GM18517 (cell line): ENCODE measurements at regions not wholly inside any gene's neighbourhood (a gene's known extent, or its start where the extent isn't known, plus 50 kb on each side); places are given as distances from the start of the nearest gene placed in this dataset.

Experiments used
- ATAC-seq: cut with Tn5 transposase; IDR thresholded peaks from one replicate; pipeline ENCODE4 v1.9.1; 2021; ENCODE audit warnings: mild to moderate bottlenecking, moderate library complexity; ENCODE audit not compliant: unreplicated experiment

DNA sequence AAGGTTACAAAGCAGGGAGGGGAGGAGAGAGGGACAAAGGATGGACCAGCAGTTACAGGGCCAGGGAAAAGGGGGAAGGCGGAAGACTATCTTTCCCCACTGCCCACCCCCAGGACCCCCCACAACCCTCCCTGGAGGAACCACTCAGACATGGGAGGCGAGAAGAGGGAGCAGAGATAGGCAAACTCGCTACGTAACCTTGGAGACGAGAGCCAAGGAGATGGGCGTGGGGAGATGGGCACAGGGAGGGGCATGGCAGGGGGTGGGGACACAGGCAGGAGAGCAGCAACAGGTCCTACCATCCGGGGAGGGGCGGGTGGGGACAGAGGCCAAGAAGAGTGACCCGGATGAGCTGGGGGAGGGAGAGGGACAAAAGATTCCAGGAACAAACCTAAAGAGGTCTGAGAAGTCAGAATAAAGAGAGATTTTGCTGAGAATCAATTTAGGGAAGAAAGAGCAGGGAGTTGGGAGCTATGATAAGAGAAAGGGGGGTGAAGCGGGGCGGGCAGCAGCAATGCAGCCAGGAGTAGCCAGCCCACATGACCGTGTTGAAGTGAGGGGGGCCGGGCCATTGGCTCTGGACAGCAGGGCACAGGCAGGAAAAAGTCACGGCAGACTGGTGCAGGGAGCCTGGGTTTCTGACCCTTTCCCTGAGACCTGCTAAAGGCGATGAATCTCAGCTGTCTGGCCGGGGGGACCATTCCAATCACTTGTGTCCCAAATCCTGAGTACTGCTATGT is 128.4 kb downstream of the BUD13 start:
- ATAC-seq = no peak

DNA sequence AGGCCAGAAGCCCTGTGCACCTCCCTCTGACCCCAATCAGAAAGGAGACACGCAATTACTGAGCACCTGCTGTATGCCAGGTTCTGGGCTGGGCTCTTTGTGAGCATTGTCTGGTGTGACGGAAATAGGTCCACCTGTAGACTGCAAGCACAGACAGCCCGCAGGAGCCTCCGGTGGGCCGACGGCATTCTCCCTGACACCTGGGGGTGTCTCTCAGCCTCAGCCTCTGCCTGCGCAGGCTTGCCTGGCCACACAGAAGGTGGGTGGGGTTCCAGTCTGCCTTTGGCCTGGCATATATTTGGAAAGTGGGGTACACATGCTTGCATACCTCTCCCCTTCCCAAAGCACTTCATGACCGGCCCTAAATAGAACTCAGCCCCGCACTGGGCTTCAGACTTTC is 129.3 kb downstream of the BUD13 start:
- no peak for ATAC-seq

DNA sequence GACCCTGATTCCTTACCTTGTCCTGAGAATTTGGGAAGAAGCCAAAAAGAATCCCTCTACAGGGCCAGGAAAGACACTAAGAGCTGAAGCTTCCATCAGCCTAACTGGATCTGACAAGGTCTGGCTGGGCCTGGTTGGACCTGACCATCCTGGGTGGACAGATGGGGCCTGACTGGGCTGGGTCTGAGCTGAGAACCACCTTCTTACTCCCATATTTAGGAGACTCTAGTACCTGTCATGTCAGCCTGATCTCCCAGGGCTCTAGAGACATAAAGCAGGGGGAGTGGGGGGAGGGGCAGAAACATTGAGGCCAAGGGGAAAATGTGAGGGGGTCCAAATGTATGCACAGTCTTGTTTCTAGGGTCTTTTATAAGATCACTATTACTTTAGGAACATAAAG is 129.9 kb downstream of the BUD13 start:
- no peak for ATAC-seq

DNA sequence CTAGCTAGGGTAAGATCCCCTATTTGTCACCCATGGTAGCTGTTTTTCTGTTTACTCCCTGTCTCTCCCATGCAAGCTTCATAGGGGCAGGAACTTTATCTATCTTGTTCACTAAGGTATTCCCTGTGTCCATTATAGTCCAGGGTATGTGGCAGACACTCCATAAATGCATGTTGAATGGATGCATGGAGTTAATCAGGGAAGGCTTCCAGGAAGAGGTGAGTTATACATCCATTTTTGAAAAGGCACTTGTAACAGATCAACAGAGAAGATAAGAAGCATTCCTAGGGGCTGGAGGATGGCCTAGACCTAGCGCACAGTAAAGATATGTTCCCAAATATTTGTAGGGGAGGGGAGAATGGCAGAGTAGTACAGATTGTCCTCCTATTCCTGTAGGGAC is 130.3 kb downstream of the BUD13 start:
- ATAC-seq = no peak

DNA sequence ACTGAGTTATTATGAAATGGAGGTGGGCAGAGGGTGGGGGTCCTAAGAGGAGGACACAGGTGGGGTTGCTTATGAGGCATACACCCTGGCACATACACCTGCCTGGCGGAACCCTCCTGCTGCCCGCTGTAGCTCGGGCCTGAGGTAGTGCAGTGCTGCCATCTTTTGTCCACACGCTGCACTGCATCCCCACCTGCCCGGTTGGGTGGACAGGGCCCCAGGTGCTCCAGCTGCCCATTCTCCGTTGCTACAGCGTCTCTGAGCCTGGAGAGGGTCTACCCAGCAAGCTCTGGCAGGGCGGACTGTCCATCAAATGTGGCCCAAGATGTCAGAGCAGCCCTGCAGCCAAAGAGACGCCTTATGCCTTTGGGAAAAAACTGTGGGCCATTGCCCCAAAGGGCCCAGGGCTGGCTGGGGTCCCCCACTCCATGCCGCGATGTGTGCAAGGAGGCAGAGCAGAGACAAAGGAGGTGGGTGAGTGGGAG is 131.2 kb downstream of the BUD13 start:
- no peak for ATAC-seq

DNA sequence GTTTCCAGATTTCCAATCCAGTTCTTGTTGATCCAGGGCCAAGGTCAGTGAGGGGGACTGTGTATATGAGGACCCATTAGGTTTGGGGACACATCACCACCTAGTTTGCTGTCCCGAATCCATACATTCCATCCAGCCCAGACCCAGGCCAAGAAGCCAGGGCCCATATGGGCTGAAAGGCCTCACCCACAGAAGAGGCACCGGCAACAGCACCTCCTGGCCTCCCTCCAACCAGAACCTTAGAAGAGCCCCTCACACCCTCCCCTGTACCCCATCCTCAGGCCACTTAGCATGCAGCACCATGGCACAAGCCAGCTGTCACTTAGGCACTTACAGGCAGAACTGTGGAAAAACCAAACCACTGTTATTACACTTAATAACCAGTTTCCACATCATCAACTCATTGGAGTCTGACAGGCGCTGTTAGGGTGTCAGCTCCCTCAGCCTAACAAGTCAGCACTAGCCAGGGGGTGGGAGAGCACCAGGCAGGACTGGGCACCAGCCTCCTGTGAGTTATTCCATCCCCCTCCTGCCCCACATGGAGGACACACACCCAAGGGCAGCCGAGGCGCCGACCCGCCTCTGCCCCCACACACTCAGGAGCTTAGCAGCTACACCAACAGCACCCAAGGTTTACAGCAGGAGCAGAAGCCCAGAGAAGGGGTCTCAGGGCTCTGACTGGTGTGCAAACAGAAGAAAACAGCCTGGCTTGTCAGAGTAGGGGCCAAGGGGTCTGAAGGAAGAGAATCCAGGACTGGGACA is 132.0 kb downstream of the BUD13 start:
- ATAC-seq = no peak

DNA sequence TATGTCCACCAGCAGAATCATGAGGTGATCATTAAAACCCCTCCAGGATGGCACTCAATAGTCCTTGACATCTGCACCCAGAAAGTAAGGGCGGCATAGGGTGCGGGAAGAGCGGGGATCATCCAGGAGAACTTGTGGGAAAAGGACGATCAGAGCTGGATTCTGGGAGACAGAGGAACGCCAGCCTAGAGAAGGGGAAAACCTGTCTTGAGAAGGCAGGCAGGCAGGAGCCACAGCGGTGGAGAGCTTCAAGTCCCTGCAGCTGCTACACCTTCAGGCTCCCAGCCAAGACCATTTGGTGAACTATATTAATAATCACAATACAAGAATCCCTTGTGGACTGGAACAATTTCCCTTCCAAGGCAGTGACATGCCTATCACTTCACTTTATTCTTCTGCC is 134.3 kb downstream of the BUD13 start:
- no peak for ATAC-seq

DNA sequence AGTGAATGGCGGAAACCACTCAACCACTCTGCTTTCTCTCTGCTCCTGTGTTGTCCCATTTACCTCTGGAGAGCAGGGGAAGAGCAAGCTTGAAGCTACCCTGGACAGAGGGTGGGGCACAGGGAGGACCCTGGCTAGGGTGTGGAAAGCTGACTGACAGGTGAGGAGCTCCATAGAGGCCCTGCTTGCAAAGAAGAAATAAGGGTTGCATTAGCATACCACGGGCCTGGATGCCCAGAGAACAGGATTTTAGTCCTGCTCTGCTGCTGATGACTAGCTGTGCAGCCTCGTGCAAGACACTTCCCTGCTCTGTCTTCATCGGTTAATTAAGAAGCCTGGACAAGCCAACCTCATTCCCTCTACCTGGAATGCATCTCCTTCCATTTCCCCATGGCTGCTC is 135.0 kb downstream of the BUD13 start:
- no peak for ATAC-seq

DNA sequence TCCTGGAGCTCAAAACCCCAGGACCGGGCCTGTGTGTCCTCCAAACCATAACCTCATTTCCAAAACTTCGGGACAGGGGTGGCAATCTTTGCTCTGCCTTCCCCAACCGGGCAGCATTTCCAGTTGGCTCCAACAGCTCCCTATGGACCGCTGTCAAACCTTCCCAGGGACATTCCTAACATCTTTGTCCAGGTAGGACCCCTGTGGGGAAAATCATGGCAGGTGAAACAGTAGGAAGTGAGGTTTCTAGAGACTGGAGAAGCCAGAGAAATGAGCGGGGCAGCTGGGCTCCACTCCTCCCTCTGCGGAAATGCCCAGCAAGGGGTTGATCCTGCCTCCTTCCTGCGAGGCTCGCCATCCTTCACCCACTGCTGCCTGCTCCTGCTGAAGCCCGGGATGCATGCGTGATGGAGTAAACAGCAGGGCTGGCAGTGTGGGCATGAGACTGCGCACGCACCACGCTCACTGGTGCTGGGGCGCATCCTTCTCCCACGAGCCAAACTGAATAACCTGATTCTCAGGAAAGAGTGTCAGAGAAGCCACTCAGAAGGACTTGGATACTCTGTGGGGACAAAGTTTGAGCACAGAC is 136.4 kb downstream of the BUD13 start:
- ATAC-seq = no peak

DNA sequence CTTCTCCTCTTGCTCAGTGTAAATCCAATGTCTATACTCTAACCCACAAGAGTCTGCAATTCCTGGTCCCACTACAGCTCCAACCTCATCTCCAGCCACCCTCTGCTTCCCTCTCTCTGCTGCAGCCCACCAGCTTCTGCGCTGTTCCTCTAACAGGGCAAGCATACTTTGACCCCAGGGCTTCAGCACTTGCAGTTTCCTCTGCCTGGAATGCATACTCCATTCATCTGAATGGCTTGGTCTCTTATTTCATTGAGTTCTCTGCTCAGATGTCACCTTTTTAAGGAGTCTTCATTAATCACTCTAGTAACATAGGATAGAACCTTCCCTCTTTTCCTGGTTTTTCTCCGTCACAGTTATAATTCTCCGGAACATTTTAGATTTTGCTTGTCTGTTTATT is 141.6 kb downstream of the BUD13 start:
- ATAC-seq = no peak

DNA sequence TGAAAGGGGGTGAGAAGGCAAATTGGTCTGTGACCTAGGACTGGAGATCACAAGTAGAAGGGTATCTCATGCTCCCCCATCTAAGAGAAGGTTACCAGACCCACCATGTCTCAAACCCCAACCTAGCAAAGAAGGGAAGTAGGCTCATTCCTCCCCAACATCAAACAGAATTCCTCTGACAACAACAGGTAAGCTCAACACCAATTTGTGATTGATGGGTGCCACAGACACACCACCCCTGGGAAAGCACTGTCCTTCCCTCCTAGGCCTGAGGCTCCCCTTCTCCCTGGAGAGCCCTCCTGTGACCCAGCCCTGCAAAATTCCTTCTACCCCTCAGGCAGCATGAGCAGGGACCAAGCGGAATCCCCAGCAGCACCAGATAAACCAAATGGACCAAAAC is 154.3 kb downstream of the BUD13 start:
- no peak for ATAC-seq

DNA sequence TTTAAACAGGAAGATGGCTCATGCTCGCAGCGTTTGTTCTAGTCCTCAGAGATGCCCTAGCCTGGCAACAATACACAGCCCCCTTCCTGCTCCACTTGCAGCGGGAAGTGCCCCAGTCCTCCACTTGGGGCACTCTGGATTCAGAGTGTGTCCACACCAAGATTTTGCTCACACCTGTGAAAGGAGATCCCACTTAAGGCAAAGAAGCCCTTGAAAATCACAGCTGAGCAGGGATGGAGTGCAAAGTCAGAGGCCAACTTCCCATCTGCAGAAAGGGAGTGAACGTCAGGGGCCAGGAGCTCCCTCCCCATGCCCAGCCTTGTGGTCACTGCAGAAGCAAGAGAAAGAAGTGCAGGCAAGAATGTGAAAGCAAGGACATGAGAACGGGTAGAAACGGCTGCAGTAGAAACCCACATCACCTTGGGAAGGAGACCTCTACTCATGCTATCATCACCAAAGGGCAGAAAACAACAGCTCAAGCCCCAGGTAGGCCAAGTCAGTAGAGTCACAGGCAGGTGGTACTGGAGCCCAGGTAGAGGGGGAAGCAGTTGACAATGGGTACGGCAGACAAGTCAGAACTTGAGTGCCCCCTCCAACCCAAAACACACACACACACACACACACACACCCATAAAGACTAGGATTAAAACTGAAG is 157.4 kb downstream of the BUD13 start:
- no peak for ATAC-seq

DNA sequence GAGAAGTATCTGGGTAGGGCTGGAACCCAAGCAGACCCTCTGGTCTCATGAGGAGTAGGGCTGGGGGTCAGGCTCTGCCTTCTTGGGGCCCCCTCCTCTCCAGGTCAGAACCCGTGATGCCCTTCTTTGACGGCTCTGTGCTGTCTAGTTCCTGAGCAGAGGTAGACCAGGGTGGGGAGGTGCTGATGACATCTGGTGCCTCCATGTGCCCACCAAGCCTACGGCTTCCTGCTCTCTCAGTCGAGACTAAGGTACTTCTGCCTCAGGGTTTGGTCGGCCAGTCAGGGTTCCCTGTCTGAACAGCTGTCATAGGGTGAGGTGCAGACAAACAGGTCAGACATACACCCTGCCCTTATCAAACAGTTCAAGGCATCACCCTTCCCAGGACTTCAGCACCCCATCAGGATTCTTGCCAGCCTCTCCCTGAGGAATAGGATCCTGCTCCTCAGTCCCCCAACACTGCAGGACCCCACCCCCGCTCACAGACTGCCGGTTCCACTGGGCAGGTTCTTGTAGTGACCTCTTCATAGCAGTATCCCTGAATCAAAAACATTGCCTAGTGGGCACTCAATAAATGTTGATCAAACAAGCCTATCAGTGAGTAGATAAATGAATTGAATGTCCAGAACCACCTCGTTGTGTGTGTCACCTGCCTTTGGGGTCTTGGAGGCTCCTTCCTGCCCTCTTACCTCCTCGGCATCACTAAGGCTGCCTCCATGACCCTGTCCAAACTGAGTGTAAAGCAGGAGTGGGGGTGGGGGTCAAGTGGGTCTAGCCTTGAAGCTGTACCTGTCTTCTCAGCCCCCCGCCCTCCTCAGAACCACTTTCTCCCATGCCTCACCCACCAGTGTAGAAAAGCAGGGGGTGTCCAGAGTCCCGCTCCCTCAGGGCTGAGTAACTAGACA is 158.2 kb downstream of the BUD13 start:
- no peak for ATAC-seq

DNA sequence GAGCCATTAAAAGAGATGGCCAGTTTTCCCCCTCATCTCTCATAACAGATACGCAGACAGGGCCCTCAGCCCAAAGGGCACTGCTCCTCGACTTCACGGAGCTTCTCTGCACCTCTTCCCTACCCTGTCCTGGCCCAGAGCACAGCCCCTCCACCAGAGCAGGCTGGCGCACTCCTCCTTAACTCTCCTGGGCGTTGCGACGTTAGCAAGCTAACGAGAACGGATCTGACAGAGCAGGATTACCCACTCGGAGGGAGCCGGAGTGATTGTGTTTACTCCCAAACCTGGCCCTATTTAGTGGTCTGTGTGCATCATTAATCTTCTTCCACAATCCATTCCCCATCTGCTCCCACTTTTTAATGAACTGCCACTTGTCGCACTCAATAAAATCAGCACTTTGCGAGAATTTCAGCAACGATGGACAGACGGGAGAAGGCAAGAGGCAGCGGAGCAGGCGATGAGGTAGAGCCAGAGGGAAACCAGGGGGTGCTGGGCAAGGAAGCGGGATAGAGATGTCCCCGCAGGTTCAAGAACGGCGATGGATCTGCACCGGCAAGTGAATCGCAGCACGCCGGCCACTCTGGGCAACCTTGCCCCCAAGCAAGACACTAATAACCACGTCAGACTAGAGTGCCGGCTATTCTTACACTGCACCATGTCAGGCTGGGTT is 159.4 kb downstream of the BUD13 start:
- no peak for ATAC-seq

DNA sequence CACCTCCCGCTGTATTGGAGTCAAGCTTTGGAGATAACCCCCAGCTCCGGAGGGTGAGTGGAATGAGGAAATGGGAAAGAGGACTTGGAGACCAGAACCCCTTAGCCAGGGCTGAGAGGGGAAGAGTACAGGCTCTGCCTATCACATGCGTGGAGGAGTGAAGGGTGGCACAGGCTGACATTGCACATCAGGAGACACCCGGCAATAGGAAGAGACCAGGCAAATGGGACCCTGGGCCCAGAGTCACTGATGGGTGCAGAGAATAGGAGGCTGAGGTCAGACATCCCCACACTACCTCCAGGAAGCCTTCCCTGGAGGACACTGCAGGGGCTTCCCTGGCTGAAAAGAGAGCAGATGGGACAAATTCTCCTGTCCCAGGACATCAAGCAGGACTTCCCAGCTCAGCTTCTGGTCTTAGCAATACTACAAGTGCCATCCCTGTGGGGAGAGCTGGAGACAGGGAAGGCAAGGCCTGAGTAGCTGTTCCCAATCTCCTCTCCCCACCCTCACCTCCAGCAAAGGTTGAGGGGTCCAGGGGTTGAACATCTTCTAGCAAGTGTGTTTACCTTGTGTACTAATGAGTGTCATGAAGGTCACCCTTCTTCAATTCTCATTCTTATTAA is 160.7 kb downstream of the BUD13 start:
- no peak for ATAC-seq

DNA sequence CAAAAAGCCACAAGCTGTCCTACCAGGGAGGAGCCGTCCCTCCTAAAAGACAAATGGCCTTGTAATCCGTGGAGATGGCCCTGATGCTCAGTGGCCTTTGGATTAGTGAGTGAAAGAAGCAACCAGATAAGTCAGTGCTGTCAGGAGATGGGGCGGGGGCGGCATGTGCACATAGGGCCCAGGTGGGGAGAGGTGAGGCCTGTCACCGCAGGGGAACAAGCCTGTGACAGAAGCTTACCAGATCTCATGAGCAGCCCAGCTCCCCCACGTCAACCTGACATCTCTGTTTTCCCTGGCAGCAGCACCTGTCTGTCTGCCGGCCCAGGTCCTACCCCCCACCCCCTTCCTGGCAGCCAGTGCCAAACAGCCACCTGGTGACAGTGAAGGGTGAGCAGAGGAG is 162.6 kb downstream of the BUD13 start:
- ATAC-seq = no peak

DNA sequence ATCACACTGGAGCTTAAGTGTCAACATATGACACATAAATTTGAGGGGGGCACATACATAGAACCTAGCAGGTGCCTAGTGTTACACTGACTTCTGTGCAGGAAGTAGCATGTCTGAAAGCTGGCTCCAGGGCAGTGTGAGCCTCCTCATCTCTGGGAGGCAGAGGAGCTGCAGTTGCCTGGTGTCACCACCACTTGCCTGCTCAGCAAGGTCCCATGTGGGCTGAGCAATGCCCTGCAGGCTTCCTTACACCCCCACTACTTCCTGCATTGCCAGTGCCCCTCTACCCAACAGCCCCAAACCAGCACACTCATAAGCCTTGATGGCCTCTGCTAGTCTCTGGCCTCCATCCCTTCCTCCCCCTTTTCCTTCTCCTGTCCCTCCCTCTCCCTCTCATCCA is 165.8 kb downstream of the BUD13 start:
- ATAC-seq = no peak

DNA sequence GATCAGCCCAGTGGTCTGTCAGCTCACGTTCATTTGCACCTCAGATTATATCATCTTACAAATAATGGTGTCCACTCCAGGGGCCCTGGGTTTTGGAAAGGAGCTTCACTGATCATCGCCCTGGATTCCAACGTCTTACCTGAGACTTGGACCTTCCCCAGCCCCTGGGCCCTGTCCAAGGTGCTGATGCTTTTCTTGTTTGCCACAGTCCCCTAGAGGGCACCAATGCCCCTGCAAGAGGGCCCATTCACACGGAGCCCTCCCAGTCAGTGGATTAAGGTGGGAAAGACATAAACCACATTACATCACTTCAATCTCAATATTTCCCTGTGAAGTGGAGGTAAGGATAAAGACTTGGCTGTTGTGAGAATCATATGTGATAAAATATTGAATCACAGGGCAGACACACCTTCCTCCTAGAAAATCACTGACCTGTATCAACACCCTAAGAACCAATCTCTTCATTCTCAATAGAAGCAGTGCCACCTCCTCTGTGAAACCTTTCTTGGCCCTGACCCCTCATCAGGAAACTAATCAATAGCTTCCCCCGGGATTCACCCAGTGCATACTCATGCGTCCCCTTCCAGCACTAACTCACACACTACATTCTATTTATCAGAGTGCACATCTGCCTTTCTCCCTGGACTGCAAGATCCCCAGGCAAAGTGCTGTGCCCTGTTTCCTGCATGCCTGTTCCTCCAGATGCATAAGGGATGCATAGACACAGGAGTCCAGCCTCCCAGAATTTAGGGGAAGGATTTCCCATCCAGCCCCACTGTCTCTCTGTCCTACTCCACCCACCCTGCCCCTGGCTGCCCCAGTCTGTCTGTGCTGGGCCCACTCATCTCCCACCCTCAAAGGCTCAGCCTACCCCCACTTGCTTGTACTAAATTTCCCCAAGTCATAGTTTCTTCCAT is 167.0 kb downstream of the BUD13 start:
- ATAC-seq = no peak
